GM18951 (cell line): ENCODE measurements at regions not wholly inside any gene's neighbourhood (a gene's known extent, or its start where the extent isn't known, plus 50 kb on each side); places are given as distances from the start of the nearest gene placed in this dataset.

Experiments used
- POLR2A ChIP-seq: IDR thresholded peaks from 4 replicates; pipeline ENCODE4 v1.6.1; 2011; ENCODE audit warnings: mild to moderate bottlenecking; ENCODE audit not compliant: insufficient read length, insufficient read depth; ENCODE audit errors: extremely low read depth
- in situ Hi-C: fragments of 300-500 bp; cut with MboI; formaldehyde crosslinking; loops from one replicate; pipeline ENCODE4 v1.12.0; 2022; ENCODE audit warnings: low sequenced_read_pairs, mixed read lengths, inconsistent platforms; ENCODE audit not compliant: unreplicated experiment

- in situ Hi-C loops = no loop called here
- TF ChIP-seq POLR2A = no peak
Measured at GRCh38 chr4:57652779-57653178, 542.6 kb upstream of the IGFBP7 start.

DNA sequence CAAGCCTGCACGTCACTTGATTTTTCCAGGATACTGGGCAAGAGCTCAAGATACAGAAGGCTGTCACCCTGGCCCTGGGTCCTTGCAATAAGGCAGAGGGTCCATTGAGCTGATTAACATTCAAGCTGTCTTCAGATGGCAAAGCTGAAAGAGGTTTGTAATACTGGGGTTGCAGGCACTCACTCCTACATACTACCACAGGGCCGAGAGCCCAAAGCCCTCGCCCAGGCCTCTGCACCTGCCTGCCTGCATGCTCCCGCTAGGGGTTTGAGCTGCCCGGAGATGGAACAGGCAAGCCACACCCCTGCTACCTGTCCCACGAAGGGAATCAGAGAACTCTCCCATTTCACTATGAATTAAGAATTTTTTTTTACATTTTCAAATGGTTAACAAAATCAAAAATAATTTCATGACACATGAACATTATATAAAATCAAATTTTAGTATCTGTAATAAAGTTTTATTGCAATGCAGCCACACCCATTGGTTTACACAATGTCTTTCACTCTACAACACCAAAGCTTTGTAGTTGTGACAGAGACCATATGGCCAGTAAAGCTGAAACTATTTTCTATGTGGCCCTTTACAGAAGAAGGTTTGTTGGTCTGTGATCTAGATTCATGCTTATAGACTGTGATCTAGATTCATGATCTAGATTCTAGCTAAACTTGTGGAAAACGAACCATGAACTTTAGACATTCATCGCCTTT is 530.4 kb upstream of the IGFBP7 start:
- in situ Hi-C loops = no loop called here
- no peak for TF ChIP-seq POLR2A

DNA sequence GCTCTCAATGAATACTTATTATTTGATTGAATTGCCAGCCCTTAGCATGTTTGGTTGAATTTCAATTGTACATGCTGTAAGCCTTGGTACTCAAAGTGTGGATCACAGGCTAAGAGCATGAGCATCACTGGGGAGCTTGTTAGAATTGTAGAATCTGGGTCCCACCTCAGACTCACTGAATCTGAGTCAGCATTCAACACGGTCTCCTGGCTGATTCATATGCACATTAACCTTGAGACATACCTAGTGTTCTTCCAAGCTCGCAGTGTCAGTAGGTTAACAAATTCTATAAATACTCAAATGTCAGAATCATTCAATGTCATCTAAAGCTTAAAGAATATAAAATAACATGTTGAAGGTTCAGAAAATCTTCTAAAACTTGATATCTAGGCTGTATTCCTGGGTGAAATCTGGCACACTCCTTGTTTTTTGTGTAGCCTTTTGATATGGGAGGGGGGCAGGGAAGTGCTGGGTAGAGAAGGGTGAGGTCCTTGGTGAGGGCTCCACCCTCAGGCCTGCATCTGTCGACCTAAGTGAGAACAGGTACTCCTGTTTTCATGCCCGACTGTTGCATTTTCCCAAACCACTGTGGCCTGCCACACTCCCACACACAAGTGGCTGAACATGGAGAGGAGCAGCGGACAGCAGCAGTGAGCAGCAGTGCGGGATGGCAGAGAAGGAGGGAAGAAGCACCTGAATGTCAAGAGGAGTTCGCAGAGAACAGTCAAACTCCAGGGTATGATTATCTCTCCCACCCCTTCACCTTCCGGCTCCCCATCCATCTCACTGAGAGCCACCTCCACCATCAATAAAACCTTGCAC is 529.6 kb upstream of the IGFBP7 start:
- in situ Hi-C loops = no loop called here
- no peak for TF ChIP-seq POLR2A

GRCh38 chr4:57635910-57636309 is 525.7 kb upstream of the IGFBP7 start:
- no peak for TF ChIP-seq POLR2A
- in situ Hi-C loops = no loop called here

GRCh38 chr4:57633212-57633859 is 523.2 kb upstream of the IGFBP7 start:
- TF ChIP-seq POLR2A = no peak
- in situ Hi-C loops = no loop called here

GRCh38 chr4:57632564-57632963 is 522.4 kb upstream of the IGFBP7 start:
- in situ Hi-C loops = no loop called here
- no peak for TF ChIP-seq POLR2A

- no peak for TF ChIP-seq POLR2A
- in situ Hi-C loops = no loop called here
Measured at GRCh38 chr4:57631147-57631546, 521.0 kb upstream of the IGFBP7 start.

DNA sequence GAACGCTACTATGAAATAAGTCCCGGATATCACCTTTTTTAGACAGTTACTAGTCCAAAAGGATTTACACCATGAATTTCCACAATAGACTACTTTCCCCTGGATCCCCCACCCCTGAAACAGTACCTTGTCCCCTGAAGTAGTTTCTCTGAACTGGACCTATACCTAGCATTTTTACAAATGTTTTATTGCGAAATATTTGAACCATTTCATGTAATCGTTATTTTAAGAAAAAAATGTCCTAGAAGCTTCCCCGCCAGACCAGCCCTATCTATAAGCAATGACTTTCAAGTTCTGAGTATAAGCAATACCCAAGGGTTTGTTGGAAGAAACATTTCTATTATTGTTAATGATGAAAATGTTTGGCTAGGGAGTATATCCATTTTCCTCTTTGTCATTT is 517.8 kb upstream of the IGFBP7 start:
- in situ Hi-C loops = no loop called here

GRCh38 chr4:57614257-57614932 is 504.2 kb upstream of the IGFBP7 start:
- in situ Hi-C loops = no loop called here

More for the DNA sequence above, 517.8 kb upstream of the IGFBP7 start:
- TF ChIP-seq POLR2A = no peak

DNA sequence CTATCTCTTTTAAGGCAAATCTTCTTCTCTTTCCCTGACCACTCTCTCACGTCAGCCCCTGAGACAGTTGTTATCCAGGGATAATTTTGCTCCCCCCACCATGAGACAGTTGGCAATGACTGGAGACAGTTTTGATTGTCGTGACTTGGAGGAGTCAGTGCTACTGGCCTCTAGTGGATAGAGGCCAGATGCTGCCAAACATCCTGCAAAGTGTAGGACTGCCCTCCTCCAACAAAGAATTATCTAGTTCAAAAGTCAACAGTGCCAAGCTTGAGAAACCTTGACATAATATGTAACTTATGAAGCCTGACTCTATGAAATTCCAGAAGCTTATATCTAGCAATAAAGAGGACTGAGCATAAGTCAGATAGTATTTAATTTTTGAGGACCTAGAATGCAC is 502.1 kb upstream of the IGFBP7 start:
- TF ChIP-seq POLR2A = no peak
- in situ Hi-C loops = no loop called here

More at GRCh38 chr4:57614257-57614932, 504.2 kb upstream of the IGFBP7 start:
- TF ChIP-seq POLR2A = no peak

DNA sequence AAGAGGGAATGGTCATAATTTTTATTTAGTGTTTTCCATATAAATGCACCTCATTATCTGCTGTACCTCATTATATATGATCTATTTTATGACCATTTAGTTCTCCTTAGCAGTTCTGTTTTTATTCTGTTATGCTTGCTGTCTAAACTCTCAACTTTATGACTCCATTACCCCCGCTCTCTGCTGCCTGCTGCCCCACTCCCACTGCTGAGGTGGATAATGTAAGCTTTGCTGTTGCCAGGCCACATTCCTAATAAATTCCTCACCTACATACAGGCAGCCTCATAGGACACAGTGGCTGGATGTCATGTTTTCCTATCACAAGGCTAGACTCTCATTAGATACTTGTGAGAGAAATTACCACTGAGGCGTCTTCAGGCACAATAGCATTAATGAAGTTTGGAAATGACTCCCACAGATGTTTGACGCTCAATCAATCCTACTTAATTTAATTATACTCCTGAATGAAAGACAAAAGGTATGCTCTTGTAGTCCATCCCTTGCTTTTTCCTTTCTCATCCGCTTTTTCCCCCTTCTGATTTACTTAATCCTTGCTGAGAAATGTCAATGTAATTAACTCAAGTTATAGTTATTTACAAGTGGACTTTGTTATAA is 497.5 kb upstream of the IGFBP7 start:
- no peak for TF ChIP-seq POLR2A
- in situ Hi-C loops = no loop called here

DNA sequence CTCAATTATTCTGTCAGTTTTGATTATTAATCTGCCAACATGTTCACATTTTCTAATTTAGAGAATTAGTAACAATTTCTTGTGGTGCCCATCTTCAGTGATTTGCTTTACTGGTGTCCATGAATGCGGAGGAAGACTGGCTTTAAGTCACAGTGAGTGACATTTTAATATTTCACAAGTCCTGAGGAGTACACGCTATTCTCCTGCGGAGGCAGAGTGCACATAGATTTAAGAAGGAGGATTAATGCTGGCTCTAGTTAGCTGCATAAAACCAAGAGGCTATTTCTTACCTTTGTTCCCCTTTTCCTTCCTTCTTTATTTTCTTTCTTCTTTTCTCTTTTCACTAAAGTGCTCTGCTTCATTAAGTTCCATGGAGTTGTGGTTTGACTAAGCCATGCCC is 495.2 kb upstream of the IGFBP7 start:
- TF ChIP-seq POLR2A = no peak
- in situ Hi-C loops = no loop called here

- in situ Hi-C loops = no loop called here
- no peak for TF ChIP-seq POLR2A
Measured at GRCh38 chr4:57602141-57602540, 492.0 kb upstream of the IGFBP7 start.

DNA sequence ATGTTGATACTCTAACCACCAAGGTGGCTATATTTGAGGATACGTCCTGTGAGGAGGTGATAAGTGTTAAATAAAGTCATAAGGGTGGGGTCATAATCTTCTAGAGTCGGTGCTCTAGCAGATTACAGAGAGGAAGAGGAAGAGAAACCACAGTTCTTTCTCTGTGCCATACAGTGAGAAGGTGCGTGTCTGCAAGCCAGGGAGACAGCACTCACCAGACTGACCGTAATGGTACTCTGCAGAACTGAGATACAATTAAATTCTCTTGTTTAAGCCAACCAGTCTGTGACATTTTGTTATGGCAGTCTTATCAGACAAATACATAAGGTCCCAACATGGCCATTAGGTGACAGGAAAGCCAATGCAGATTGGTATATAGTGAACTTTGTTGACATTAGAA is 480.9 kb upstream of the IGFBP7 start:
- in situ Hi-C loops = no loop called here
- TF ChIP-seq POLR2A = no peak
